ENCODE measurements at regions not wholly inside any gene's neighbourhood (a gene's known extent, or its start where the extent isn't known, plus 50 kb on each side); places are given as distances from the start of the nearest gene placed in this dataset.

DNA sequence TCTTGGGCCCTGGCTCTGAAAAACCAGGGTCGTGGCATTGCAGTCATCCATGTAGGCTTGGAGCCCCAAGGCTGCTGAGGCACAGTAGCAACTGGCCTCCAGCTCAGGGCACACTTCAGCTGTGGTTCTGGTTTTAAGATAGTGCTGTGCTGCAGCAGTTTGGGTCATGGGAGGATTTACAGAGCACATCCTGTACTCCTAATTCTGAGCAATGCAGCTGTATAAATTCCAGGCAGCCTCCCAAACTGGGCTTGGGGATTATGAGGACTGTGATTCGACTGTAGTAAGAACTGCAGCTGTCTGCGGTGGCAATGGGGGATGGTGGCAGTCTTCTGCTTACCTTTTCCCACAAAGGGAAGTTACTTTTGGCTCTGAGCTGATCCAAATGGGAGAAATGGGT, 536.3 kb upstream of the GCFC2 start:
- no peaks in the 10 kb centered on the region for H3K27me3 Mint-ChIP-seq
- H3K4me3 Mint-ChIP-seq, result no peak overlapping the region
- Histone ChIP-seq H3K27me3 (ENCODE audit: control insufficient read depth in 1 of 2, insufficient read depth in 2 of 2, low read length in 2 of 2) (no peaks in the 10 kb centered on the region), H3K36me3 (ENCODE audit: insufficient read depth, low read length) (no peaks in the 10 kb centered on the region), H3K4me3 (ENCODE audit: low read length) (no peak overlapping the region), H3K27ac (ENCODE audit: low read depth in 1 of 2, low read length in 2 of 2) (no peak overlapping the region), H3K4me1 (ENCODE audit: insufficient read depth, low read length) (no peaks in the 10 kb centered on the region), H3K9me3 (ENCODE audit: control insufficient read depth in 1 of 2, insufficient read depth in 1 of 2, low read length in 2 of 2) (peaks cover 0 to 6% of the 10 kb centered on the region in 2 experiments)
- intact Hi-C loops (cut with DNase I, micrococcal nuclease), result no loop called here
- ChIA-PET CTCF (no interaction called here), POLR2A (no interaction called here)
- ATAC-seq (ENCODE audit: poor library complexity) (no peak), DNase-seq (no peak)
- TF ChIP-seq CTCF (IDR thresholded peaks at IDR 0.05), result no peak
- no peaks in the 10 kb centered on the region for H3K4me1 Mint-ChIP-seq (ENCODE audit: low read depth)
- H3K36me3 Mint-ChIP-seq (ENCODE audit: low read depth), result no peaks in the 10 kb centered on the region
- H3K27ac Mint-ChIP-seq, result no peak overlapping the region
- peaks cover 15% of the 10 kb centered on the region for H3K9me3 Mint-ChIP-seq

DNA sequence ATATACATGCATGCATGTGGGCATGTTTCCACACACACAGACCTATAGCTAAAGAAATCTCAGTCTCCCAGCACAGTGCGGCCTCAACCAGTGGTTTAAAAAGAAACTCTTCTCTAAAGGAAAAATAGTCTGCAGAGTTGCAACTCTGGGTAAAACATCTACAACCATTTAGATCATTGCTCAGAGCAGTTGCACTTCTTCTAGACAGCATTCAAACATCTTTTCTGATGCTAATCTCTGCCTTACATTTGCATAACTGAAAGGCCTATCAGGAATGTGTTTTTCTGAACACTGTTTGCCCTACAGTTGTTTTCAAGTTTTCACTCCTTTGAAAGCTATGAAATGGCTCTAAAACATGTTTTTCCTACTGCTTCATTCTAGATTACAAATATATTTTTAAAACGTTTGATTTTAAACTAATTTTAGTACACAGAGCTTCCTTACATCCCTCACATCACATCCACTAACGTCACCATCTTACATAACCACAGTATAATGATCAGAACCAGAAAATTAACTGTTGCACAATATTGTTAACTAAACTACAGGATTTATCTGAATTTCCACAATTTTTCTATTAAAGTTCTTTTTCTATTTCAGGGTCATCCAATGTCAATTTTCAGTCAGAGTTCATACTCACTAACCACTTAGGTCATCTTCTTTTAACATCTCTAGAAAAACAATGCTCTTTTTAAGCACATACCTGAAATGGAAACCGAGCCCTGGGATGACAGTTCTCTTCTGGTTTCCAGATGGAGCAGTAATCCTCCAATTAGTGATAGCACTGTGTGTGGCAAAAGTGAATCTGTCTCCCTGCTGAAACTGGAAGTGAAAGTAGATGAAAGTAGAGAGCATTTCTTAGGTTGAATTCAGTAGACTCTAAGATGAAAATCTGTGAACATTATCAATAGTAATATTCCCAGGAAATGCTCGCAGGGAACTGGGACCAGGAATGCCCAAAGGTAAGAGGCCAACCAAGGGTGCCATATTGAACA, 501.6 kb upstream of the GCFC2 start:
- Mint-ChIP-seq H3K36me3 (ENCODE audit: low read depth) (no peaks in the 10 kb centered on the region), H3K4me3 (no peak overlapping the region), H3K27ac (no peak overlapping the region), H3K4me1 (ENCODE audit: low read depth) (no peaks in the 10 kb centered on the region), H3K9me3 (peaks cover 6% of the 10 kb centered on the region), H3K27me3 (no peaks in the 10 kb centered on the region)
- H3K4me3 ChIP-seq (ENCODE audit: low read length), result no peak overlapping the region
- H3K4me1 ChIP-seq (ENCODE audit: insufficient read depth, low read length), result no peaks in the 10 kb centered on the region
- DNase-seq, result no peak
- intact Hi-C loops (cut with DNase I, micrococcal nuclease), result no loop called here
- TF ChIP-seq CTCF (IDR thresholded peaks at IDR 0.05), result no peak
- H3K27ac ChIP-seq (ENCODE audit: low read depth in 1 of 2, low read length in 2 of 2), result no peak overlapping the region
- POLR2A ChIA-PET, result no interaction called here
- ATAC-seq (ENCODE audit: poor library complexity), result no peak
- no peaks in the 10 kb centered on the region for H3K9me3 ChIP-seq (ENCODE audit: control insufficient read depth in 1 of 2, insufficient read depth in 1 of 2, low read length in 2 of 2)
- CTCF ChIA-PET, result no interaction called here
- H3K27me3 ChIP-seq (ENCODE audit: control insufficient read depth in 1 of 2, insufficient read depth in 2 of 2, low read length in 2 of 2), result no peaks in the 10 kb centered on the region
- H3K36me3 ChIP-seq (ENCODE audit: insufficient read depth, low read length), result no peaks in the 10 kb centered on the region

DNA sequence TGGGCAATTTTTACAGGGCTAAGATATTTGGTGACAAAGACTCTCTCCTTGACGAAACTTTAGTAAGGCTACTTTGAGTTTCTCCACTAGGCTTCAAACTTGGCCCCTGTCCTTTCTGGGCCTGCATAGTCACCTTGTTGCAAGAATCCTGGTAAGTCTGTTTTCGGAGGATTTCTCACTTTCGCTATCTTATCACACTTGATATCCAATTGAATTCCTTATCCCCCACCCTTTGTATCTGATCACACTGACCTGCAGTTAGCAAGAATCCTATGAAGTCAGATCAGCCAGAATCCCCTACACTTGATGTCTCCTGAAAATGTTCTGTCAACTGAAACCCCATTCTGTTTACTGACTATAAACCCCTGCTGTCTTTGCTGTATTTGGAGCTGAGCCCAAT, 499.8 kb upstream of the GCFC2 start:
- Mint-ChIP-seq H3K9me3 (peaks cover 8% of the 10 kb centered on the region), H3K36me3 (ENCODE audit: low read depth) (no peaks in the 10 kb centered on the region), H3K4me3 (no peak overlapping the region), H3K27ac (no peak overlapping the region), H3K4me1 (ENCODE audit: low read depth) (no peaks in the 10 kb centered on the region), H3K27me3 (no peaks in the 10 kb centered on the region)
- ChIA-PET CTCF (no interaction called here), POLR2A (no interaction called here)
- no peak overlapping the region for H3K27ac ChIP-seq (ENCODE audit: low read depth in 1 of 2, low read length in 2 of 2)
- no peak overlapping the region for H3K4me3 ChIP-seq (ENCODE audit: low read length)
- no peaks in the 10 kb centered on the region for H3K9me3 ChIP-seq (ENCODE audit: control insufficient read depth in 1 of 2, insufficient read depth in 1 of 2, low read length in 2 of 2)
- no peaks in the 10 kb centered on the region for H3K36me3 ChIP-seq (ENCODE audit: insufficient read depth, low read length)
- intact Hi-C loops (cut with DNase I, micrococcal nuclease), result no loop called here
- ATAC-seq (ENCODE audit: poor library complexity) (no peak), DNase-seq (no peak)
- H3K27me3 ChIP-seq (ENCODE audit: control insufficient read depth in 1 of 2, insufficient read depth in 2 of 2, low read length in 2 of 2), result no peaks in the 10 kb centered on the region
- H3K4me1 ChIP-seq (ENCODE audit: insufficient read depth, low read length), result no peaks in the 10 kb centered on the region
- TF ChIP-seq CTCF (IDR thresholded peaks at IDR 0.05), result no peak
